ENCODE measurements at regions not wholly inside any gene's neighbourhood (a gene's known extent, or its start where the extent isn't known, plus 50 kb on each side); places are given as distances from the start of the nearest gene placed in this dataset.

DNA sequence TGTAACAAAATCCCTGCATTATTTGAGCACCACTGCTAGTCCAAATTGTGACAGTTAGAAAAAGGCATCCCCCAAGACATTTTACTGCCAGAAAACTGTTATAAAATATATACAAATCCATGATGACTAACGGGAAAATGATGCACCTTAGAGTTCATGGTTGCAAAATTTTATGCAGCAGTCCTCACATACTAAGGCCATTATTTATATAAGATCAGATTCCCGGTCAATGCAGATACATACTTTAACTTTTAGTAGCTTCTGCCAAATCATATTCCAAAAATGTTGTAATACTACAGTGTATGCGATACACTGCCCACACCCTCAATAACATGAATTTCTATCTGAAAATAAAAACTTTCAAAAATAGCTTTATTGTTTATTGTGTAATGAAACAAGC is 239.9 kb upstream of the ZNF32 start:
- no peak for TF ChIP-seq CTCF (IDR thresholded peaks at IDR 0.05; ENCODE audit: insufficient read depth, low read depth, low read length, missing control alignments)
- no peak for DNase-seq (ENCODE audit: low read depth)
- no peak overlapping the region for H3K4me3 ChIP-seq (ENCODE audit: low read length)

DNA sequence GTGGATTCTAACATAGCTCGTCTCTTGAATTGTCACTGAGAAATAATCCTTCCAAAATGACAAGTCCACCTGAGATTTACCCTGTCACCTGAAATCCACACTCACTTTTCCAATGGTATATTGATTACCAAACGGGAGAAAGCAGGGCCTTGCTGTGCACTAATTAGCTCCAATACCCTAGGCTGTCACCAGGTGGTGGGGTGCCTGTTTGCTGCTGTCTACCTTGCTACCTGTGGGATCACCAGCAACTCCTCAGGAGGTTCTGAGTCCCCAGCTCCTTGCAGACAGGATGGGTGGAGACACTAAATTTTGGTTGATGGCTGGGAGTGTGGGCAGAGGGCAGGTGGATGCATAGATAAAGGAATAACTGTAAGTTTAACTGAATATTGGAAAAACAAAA is 237.2 kb upstream of the ZNF32 start:
- no peak overlapping the region for H3K4me3 ChIP-seq (ENCODE audit: low read length)
- no peak for DNase-seq (ENCODE audit: low read depth)
- TF ChIP-seq CTCF (IDR thresholded peaks at IDR 0.05; ENCODE audit: insufficient read depth, low read depth, low read length, missing control alignments), result no peak

DNA sequence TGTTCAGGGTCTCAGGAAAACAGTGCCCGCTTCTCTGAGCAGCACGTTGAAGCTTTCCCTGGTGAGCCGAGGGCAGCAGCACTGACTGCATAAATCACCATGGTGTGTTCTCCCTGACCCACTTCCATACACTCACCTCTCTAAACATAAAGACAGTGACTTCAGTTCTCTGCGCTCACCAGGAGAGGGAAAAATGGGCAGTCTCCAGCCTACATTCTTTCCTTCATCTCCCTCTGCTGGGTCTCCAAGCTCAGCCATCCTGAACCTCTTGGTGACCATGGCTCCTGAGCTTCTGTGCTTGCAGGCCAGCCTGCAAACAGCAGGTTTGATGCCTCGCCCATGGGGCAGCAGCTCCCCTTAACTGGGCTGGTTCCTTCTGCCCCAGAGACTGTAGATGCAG is 236.6 kb upstream of the ZNF32 start:
- TF ChIP-seq CTCF (IDR thresholded peaks at IDR 0.05; ENCODE audit: insufficient read depth, low read depth, low read length, missing control alignments), result no peak
- H3K4me3 ChIP-seq (ENCODE audit: low read length), result no peak overlapping the region
- no peak for DNase-seq (ENCODE audit: low read depth)

DNA sequence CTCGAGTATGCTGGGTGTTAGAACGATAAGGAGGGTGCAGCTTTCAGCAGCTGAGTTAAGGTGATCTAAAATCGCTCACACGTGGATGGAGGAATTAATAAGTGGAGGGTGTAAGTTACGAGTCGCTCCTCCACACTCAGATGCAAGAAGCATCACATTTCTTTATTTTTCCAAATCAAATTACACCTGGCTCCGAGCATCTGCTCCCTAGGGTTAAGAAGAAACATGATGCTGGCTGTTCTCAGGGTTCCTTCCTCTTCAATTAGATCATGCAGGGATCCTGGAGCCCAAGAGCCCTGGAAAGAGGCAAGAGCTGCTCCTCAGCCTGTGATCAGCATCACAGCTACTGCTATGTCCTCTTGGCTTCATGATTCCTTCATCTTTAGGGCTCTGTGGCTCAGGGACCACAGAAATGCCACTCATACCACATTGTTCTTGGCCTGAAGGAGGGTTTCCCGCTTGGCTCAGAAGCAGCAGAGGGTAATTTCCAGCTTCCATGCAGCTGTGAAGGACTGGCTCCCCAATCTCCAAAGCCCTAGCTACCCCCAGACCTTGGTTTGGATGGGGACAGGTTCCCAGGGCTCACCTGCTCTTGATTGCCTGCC is 235.9 kb upstream of the ZNF32 start:
- no peak overlapping the region for H3K4me3 ChIP-seq (ENCODE audit: low read length)
- no peak for TF ChIP-seq CTCF (IDR thresholded peaks at IDR 0.05; ENCODE audit: insufficient read depth, low read depth, low read length, missing control alignments)

GRCh38 chr10:43882711-43883110 is 234.0 kb upstream of the ZNF32 start:
- no peak for DNase-seq (ENCODE audit: low read depth)
- TF ChIP-seq CTCF (IDR thresholded peaks at IDR 0.05; ENCODE audit: insufficient read depth, low read depth, low read length, missing control alignments), result no peak
- H3K4me3 ChIP-seq (ENCODE audit: low read length), result no peak overlapping the region

More for the DNA sequence above, 235.9 kb upstream of the ZNF32 start:
- no peak for DNase-seq (ENCODE audit: low read depth)

DNA sequence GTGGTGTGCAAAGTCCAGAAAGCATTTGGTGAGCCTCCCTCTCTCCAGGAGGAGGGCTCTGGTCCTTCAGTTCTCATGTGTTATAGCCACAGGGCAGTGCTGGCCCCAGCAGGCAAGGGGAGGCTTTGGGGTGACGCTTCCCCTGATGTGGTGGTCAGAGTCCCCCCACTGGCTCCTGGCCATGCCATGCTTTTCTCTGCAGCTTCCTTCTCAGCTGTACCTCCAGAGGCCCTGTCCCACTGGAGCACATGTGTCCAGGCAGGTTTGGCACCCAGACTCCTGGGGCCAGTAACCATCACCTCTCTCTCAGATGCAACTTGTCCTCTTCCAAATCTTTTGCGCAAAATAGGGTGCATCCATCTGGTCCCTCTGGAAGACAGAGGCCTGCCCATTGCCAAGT is 233.0 kb upstream of the ZNF32 start:
- H3K4me3 ChIP-seq (ENCODE audit: low read length), result no peak overlapping the region
- no peak for TF ChIP-seq CTCF (IDR thresholded peaks at IDR 0.05; ENCODE audit: insufficient read depth, low read depth, low read length, missing control alignments)
- DNase-seq (ENCODE audit: low read depth), result no peak

DNA sequence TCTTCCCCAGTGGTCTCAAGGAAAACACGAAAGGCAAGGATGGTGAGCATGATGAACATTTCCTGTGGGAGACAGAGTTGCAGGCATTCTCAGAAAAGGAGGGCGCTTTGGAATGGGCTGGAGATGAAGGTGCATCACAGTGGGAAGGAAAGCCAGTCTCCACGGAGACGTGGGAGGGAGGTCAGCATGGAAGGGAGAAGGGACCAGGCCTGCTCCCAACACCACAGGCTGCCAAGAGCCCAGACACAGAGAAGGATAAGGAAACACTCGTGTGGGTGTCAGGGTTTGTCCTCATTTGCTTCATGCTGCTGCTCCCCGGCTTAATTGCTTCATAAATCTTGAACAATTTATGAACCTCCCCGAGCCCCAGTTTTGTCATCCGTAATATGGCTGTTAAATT is 231.5 kb upstream of the ZNF32 start:
- no peak for TF ChIP-seq CTCF (IDR thresholded peaks at IDR 0.05; ENCODE audit: insufficient read depth, low read depth, low read length, missing control alignments)
- no peak overlapping the region for H3K4me3 ChIP-seq (ENCODE audit: low read length)
- DNase-seq (ENCODE audit: low read depth), result no peak

Measured in epithelial cell of esophagus (primary cell).